ENCODE measurements at regions not wholly inside any gene's neighbourhood (a gene's known extent, or its start where the extent isn't known, plus 50 kb on each side); places are given as distances from the start of the nearest gene placed in this dataset.

GRCh38 chr4:27524224-27524623 is 663.6 kb downstream of the STIM2 start:
- TF ChIP-seq, protein P1, sequence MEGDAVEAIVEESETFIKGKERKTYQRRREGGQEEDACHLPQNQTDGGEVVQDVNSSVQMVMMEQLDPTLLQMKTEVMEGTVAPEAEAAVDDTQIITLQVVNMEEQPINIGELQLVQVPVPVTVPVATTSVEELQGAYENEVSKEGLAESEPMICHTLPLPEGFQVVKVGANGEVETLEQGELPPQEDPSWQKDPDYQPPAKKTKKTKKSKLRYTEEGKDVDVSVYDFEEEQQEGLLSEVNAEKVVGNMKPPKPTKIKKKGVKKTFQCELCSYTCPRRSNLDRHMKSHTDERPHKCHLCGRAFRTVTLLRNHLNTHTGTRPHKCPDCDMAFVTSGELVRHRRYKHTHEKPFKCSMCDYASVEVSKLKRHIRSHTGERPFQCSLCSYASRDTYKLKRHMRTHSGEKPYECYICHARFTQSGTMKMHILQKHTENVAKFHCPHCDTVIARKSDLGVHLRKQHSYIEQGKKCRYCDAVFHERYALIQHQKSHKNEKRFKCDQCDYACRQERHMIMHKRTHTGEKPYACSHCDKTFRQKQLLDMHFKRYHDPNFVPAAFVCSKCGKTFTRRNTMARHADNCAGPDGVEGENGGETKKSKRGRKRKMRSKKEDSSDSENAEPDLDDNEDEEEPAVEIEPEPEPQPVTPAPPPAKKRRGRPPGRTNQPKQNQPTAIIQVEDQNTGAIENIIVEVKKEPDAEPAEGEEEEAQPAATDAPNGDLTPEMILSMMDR (IDR thresholded peaks at IDR 0.05) = no peak
- TF ChIP-seq POLR2AphosphoS5 (IDR thresholded peaks at IDR 0.05) (no peak), EP300 (IDR thresholded peaks at IDR 0.05) (no peak), POLR2A (IDR thresholded peaks at IDR 0.05; ENCODE audit: low read depth) (no peak)

All from esophagus muscularis mucosa (tissue), 4 donors.